ENCODE measurements at regions not wholly inside any gene's neighbourhood (a gene's known extent, or its start where the extent isn't known, plus 50 kb on each side); places are given as distances from the start of the nearest gene placed in this dataset.

DNA sequence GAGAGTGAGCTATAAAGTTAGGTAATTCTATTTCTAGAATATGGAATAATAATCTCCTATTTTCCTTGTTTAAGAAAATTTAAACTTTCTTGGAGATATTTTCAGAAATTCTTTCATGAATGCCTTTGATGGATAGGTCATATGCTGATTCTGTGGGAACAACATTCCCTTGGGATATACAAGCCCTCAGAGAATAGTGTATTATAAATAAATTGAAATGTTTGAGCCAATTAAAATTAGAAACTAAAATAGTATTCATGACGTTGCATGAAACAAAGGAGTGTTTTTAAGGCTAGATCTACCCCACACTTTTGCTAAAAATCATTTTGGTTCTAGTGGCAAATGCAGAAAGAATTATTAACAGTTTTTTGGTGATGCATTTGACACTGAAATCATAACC, 269.3 kb upstream of the ANO3 start:
- TF ChIP-seq, protein P1, sequence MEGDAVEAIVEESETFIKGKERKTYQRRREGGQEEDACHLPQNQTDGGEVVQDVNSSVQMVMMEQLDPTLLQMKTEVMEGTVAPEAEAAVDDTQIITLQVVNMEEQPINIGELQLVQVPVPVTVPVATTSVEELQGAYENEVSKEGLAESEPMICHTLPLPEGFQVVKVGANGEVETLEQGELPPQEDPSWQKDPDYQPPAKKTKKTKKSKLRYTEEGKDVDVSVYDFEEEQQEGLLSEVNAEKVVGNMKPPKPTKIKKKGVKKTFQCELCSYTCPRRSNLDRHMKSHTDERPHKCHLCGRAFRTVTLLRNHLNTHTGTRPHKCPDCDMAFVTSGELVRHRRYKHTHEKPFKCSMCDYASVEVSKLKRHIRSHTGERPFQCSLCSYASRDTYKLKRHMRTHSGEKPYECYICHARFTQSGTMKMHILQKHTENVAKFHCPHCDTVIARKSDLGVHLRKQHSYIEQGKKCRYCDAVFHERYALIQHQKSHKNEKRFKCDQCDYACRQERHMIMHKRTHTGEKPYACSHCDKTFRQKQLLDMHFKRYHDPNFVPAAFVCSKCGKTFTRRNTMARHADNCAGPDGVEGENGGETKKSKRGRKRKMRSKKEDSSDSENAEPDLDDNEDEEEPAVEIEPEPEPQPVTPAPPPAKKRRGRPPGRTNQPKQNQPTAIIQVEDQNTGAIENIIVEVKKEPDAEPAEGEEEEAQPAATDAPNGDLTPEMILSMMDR (IDR thresholded peaks at IDR 0.05; ENCODE audit: insufficient read depth, low read length), result no peak
- TF ChIP-seq GABPA (IDR thresholded peaks at IDR 0.05; ENCODE audit: low read depth) (no peak), POLR2AphosphoS5 (IDR thresholded peaks at IDR 0.05; ENCODE audit: low read depth) (no peak), SPI1 (IDR thresholded peaks at IDR 0.05; ENCODE audit: borderline replicate concordance, low read depth) (no peak)
